ENCODE measurements at regions not wholly inside any gene's neighbourhood (a gene's known extent, or its start where the extent isn't known, plus 50 kb on each side); places are given as distances from the start of the nearest gene placed in this dataset.

- no peaks in the 10 kb centered on the region for H3K36me3 ChIP-seq (ENCODE audit: control insufficient read depth in 2 of 2, insufficient read depth in 2 of 2, low read length in 1 of 2)
- in situ Hi-C loops (cut with MboI) (no loop called here), intact Hi-C loops (cut with micrococcal nuclease; ENCODE audit: unreplicated experiment) (no loop called here)
- H3K9me3 ChIP-seq (replicated peaks; ENCODE audit: control insufficient read depth, insufficient read depth, low read length) = no peaks in the 10 kb centered on the region
- CTCF ChIA-PET = no interaction called here
- H4K20me1 ChIP-seq (ENCODE audit: control insufficient read depth, insufficient read depth) = no peaks in the 10 kb centered on the region
- RAD21 ChIA-PET (ENCODE audit: unreplicated experiment) = no interaction called here
- DNase-seq (ENCODE audit: low read depth, low spot score) = no peak
- ATAC-seq = no peak
- SMC1A ChIA-PET (ENCODE audit: uncharacterized antibody, unreplicated experiment) = no interaction called here
- no peak overlapping the region for H2AFZ ChIP-seq (ENCODE audit: control insufficient read depth, low read depth, low read length)
- H3K79me2 ChIP-seq (ENCODE audit: control insufficient read depth, insufficient read depth, low read length) = no peaks in the 10 kb centered on the region
- no peak overlapping the region for H3K4me2 ChIP-seq (ENCODE audit: control insufficient read depth, insufficient read depth)
- no peak for TF ChIP-seq EGR1 (IDR thresholded peaks at IDR 0.05; ENCODE audit: borderline replicate concordance in 1 of 2, low read depth in 2 of 2, low read length in 2 of 2)
- no peak for TF ChIP-seq TBL1XR1 (IDR thresholded peaks at IDR 0.05; ENCODE audit: low read depth, low read length)
- no peak for TF ChIP-seq POLR2AphosphoS5 (IDR thresholded peaks at IDR 0.05; ENCODE audit: low read length)
- no peak for TF ChIP-seq NFIC (IDR thresholded peaks at IDR 0.05; ENCODE audit: low read depth, low read length)
- TF ChIP-seq, protein P1, sequence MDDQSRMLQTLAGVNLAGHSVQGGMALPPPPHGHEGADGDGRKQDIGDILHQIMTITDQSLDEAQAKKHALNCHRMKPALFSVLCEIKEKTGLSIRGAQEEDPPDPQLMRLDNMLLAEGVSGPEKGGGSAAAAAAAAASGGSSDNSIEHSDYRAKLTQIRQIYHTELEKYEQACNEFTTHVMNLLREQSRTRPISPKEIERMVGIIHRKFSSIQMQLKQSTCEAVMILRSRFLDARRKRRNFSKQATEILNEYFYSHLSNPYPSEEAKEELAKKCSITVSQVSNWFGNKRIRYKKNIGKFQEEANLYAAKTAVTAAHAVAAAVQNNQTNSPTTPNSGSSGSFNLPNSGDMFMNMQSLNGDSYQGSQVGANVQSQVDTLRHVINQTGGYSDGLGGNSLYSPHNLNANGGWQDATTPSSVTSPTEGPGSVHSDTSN (IDR thresholded peaks at IDR 0.05; ENCODE audit: insufficient replicate concordance, low read depth, low read length) = no peak
- no peak for TF ChIP-seq RBBP5 (conservative IDR thresholded peaks at IDR 0.05)
- TF ChIP-seq ELK1 (IDR thresholded peaks at IDR 0.05; ENCODE audit: low read depth, low read length) = no peak
- TF ChIP-seq BCL3 (IDR thresholded peaks at IDR 0.05; ENCODE audit: borderline replicate concordance, insufficient read depth, low read depth, low read length, poor library complexity, severe bottlenecking) = no peak
- no peak for TF ChIP-seq MTA3 (IDR thresholded peaks at IDR 0.05; ENCODE audit: borderline replicate concordance, low read length)
- TF ChIP-seq NRF1 (conservative IDR thresholded peaks at IDR 0.05; ENCODE audit: low read depth, low read length) = no peak
- no peak for TF ChIP-seq JUNB (IDR thresholded peaks at IDR 0.05)
- no peak for TF ChIP-seq CREM (IDR thresholded peaks at IDR 0.05; ENCODE audit: low read depth)
- TF ChIP-seq RUNX3 (IDR thresholded peaks at IDR 0.05; ENCODE audit: low read length) = no peak
- TF ChIP-seq SIX5 (IDR thresholded peaks at IDR 0.05; ENCODE audit: low read depth, low read length, severe bottlenecking) = no peak
- TF ChIP-seq, protein P2, sequence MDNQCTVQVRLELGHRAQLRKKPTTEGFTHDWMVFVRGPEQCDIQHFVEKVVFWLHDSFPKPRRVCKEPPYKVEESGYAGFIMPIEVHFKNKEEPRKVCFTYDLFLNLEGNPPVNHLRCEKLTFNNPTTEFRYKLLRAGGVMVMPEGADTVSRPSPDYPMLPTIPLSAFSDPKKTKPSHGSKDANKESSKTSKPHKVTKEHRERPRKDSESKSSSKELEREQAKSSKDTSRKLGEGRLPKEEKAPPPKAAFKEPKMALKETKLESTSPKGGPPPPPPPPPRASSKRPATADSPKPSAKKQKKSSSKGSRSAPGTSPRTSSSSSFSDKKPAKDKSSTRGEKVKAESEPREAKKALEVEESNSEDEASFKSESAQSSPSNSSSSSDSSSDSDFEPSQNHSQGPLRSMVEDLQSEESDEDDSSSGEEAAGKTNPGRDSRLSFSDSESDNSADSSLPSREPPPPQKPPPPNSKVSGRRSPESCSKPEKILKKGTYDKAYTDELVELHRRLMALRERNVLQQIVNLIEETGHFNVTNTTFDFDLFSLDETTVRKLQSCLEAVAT (IDR thresholded peaks at IDR 0.05) = no peak
- H3K4me1 ChIP-seq (ENCODE audit: control insufficient read depth, insufficient read depth, low read length) = no peaks in the 10 kb centered on the region
- 10% methylated on average over 4 of the region's 4 CpGs for WGBS (ENCODE audit: insufficient coverage, insufficient replicate concordance, low lambda C conversion rate, missing lambda C conversion rate)
- POLR2A ChIA-PET = no interaction called here
- peaks cover 0 to 2% of the 10 kb centered on the region in 2 experiments; a peak in 1 of 4 replicates for H3K27me3 ChIP-seq (replicated peaks in 1 of 2; ENCODE audit: control insufficient read depth in 2 of 2, insufficient read depth in 2 of 2, low read length in 1 of 2)
- no peak overlapping the region for H3K27ac ChIP-seq (ENCODE audit: control insufficient read depth, insufficient read depth)
- H3K4me3 ChIP-seq = no peak overlapping the region
- BruUV-seq (replicated peaks) = no TSS peak
- H3K9ac ChIP-seq (ENCODE audit: control insufficient read depth, insufficient read depth, low read length) = no peak overlapping the region
- FAIRE-seq = no peak
Measured at GRCh38 chr17:6286233-6286632, 148.7 kb downstream of the AIPL1 start.
